A673 (cell line): ENCODE measurements at regions not wholly inside any gene's neighbourhood (a gene's known extent, or its start where the extent isn't known, plus 50 kb on each side); places are given as distances from the start of the nearest gene placed in this dataset.
A peak's percentile ranks its signal among the peaks of the same experiment; 100 is the strongest.

ENCODE experiments used
- BruUV-seq: library from RNA; stranded (reverse); fragments of 400-500 nt; replicated peaks from 2 replicates; lab custom pipeline; 2021; lab: Mats Ljungman, UMichigan
- CTCF ChIA-PET: fragments of 300-600 bp; sonication (Branson Sonifier 250); formaldehyde crosslinking; loops from one replicate; lab custom pipeline; 2022; ENCODE audit warnings: antibody characterized with exemption; lab: Charles Lee
- POLR2A ChIA-PET: fragments of 300-600 bp; sonication (Branson Sonifier 250); formaldehyde crosslinking; loops from one replicate; lab custom pipeline; 2022; ENCODE audit warnings: antibody characterized with exemption; ENCODE audit not compliant: low non-redundant PET; lab: Charles Lee
- DNase-seq: peaks from one replicate; pipeline ENCODE4 v3.0.0-alpha.2; 2015; ENCODE audit warnings: low spot score
- H3K27ac ChIP-seq: fragments of 200-600 bp; sonication (generic); 2 replicates; pipeline ENCODE4 v1.5.1; 2016; ENCODE audit warnings: mixed run types, low read depth, mild to moderate bottlenecking, mixed read lengths, antibody characterized with exemption, low read length; ENCODE audit not compliant: poor library complexity, severe bottlenecking
- H3K27me3 ChIP-seq: fragments of 200-600 bp; sonication (generic); replicated peaks from 2 replicates; pipeline ENCODE4 v1.6.1; 2017; ENCODE audit warnings: mixed run types, low read depth, mild to moderate bottlenecking, mixed read lengths, antibody characterized with exemption, low read length; ENCODE audit not compliant: insufficient read depth, poor library complexity
- H3K36me3 ChIP-seq: fragments of 200-600 bp; sonication (generic); 2 replicates; pipeline ENCODE4 v1.6.1; 2016; ENCODE audit warnings: mixed run types, mild to moderate bottlenecking, mixed read lengths, antibody characterized with exemption, low read length; ENCODE audit not compliant: insufficient read depth, poor library complexity, severe bottlenecking
- H3K4me1 ChIP-seq: fragments of 200-600 bp; sonication (generic); 2 replicates; pipeline ENCODE4 v1.6.1; 2017; ENCODE audit warnings: mixed run types, mild to moderate bottlenecking, mixed read lengths, antibody characterized with exemption, low read length; ENCODE audit not compliant: insufficient read depth, poor library complexity, severe bottlenecking
- H3K4me3 ChIP-seq: fragments of 200-600 bp; sonication (generic); 2 replicates; pipeline ENCODE4 v1.5.1; 2016; ENCODE audit warnings: low read depth, mixed run types, mild to moderate bottlenecking, mixed read lengths, low read length; ENCODE audit not compliant: poor library complexity, severe bottlenecking
- H3K9me3 ChIP-seq: fragments of 200-600 bp; sonication (generic); 2 replicates; pipeline ENCODE4 v1.6.1; 2016; ENCODE audit warnings: mixed run types, low read depth, mild to moderate bottlenecking, mixed read lengths, antibody characterized with exemption, low read length; ENCODE audit not compliant: poor library complexity, severe bottlenecking
- CTCF ChIP-seq: fragments of 300-800, 200-600 bp; sonication (generic); conservative IDR thresholded peaks from 2 replicates; pipeline ENCODE4 v1.5.1; 2017; ENCODE audit warnings: low read depth, mild to moderate bottlenecking, antibody characterized with exemption, low read length, moderate library complexity, mixed read lengths
- EZH2 ChIP-seq: fragments of 200-600 bp; sonication (generic); IDR thresholded peaks from 2 replicates; pipeline ENCODE4 v1.6.1; 2017; ENCODE audit warnings: borderline replicate concordance, low read depth, mild to moderate bottlenecking, mixed read lengths, antibody characterized with exemption, low read length; ENCODE audit not compliant: poor library complexity, severe bottlenecking
- intact Hi-C: fragments of 100-400 bp; cut with micrococcal nuclease; formaldehyde crosslinking; loops from one replicate; pipeline ENCODE4 v1.10.0; 2022; ENCODE audit not compliant: unreplicated experiment

- no peak overlapping the region for H3K4me3 ChIP-seq
- peak; percentile 43; the same call in 1 of the 2 replicates for TF ChIP-seq CTCF
- TF ChIP-seq EZH2, result no peak
- CTCF ChIA-PET, result no interaction called here
- DNase-seq, result no peak
- no peaks in the 10 kb centered on the region for H3K9me3 ChIP-seq
- no peak overlapping the region for H3K27ac ChIP-seq
- intact Hi-C loops, result no loop called here
- no TSS peak for BruUV-seq
- H3K4me1 ChIP-seq, result no peaks in the 10 kb centered on the region
- H3K36me3 ChIP-seq, result no peaks in the 10 kb centered on the region
- H3K27me3 ChIP-seq, result no peaks in the 10 kb centered on the region
- POLR2A ChIA-PET, result no interaction called here
Observed at GRCh38 chr13:74015137-74015536, 119.1 kb downstream of the KLF12 start.

- Histone ChIP-seq H3K27me3 (no peaks in the 10 kb centered on the region), H3K9me3 (no peaks in the 10 kb centered on the region), H3K4me1 (no peaks in the 10 kb centered on the region), H3K27ac (no peak overlapping the region), H3K36me3 (no peaks in the 10 kb centered on the region), H3K4me3 (no peak overlapping the region)
- ChIA-PET POLR2A (no interaction called here), CTCF (no interaction called here)
- TF ChIP-seq EZH2, result no peak
- TF ChIP-seq CTCF, result no peak
- no TSS peak for BruUV-seq
- DNase-seq, result no peak
- intact Hi-C loops, result no loop called here
Observed at GRCh38 chr13:74009100-74009668, 125.0 kb downstream of the KLF12 start.

GRCh38 chr13:74006666-74007065 lies 127.5 kb downstream of the KLF12 start:
- POLR2A ChIA-PET, result no interaction called here
- intact Hi-C loops, result no loop called here
- Histone ChIP-seq H3K9me3 (no peaks in the 10 kb centered on the region), H3K36me3 (no peaks in the 10 kb centered on the region), H3K4me1 (no peaks in the 10 kb centered on the region), H3K27ac (no peak overlapping the region), H3K4me3 (no peak overlapping the region), H3K27me3 (no peaks in the 10 kb centered on the region)
- TF ChIP-seq CTCF, result no peak
- no peak for TF ChIP-seq EZH2
- DNase-seq, result no peak
- CTCF ChIA-PET, result no interaction called here
- no TSS peak for BruUV-seq
